K562 (cell line): ENCODE measurements at regions not wholly inside any gene's neighbourhood (a gene's known extent, or its start where the extent isn't known, plus 50 kb on each side); places are given as distances from the start of the nearest gene placed in this dataset.

Experiments used
- ATAC-seq: fragments of 200-7000 bp; cut with Tn5 transposase; 3 replicates; pipeline ENCODE4 v1.9.1; 2020; ENCODE audit warnings: moderate library complexity
- BruUV-seq: library from RNA; stranded (reverse); fragments of 400-500 nt; replicated peaks from 2 replicates; lab custom pipeline; 2021; lab: Mats Ljungman, UMichigan
- CTCF ChIA-PET: fragments of 300-600 bp; formaldehyde crosslinking; extraction: SDS; loops from one replicate; lab custom pipeline; 2021; ENCODE audit warnings: low intra/inter-chr PET ratio; lab: Yijun Ruan, JAX
- POLR2A ChIA-PET: fragments of 300-600, 350-650 bp; sonication (Branson Sonifier 250); formaldehyde crosslinking; extraction: SDS; loops from one replicate; lab custom pipeline; 2021; ENCODE audit warnings: antibody characterized with exemption, inconsistent platforms; lab: Yijun Ruan, JAX
- DNase-seq, 4 experiments: peaks; one replicate each; pipeline versions ENCODE4 v3.0.0 to v3.0.0-alpha.2; 2011 to 2018; ENCODE audit warnings: low spot score in 3 of 4, mixed read lengths in 3 of 4; ENCODE audit errors: extremely low read depth in 1 of 4
- FAIRE-seq: peaks from 2 replicates; lab custom pipeline; 2011; peaks lifted over from hg19 to GRCh38; lab: Jason Lieb, UNC
- H2AFZ ChIP-seq: 2 replicates; pipeline ENCODE4 v1.6.0; 2011; ENCODE audit warnings: low read depth, low read length, control low read depth, inconsistent platforms
- H3K27ac ChIP-seq: fragments of 200-600 bp; 3 replicates; pipeline ENCODE4 v1.8.0; 2011; ENCODE audit warnings: low read depth, mild to moderate bottlenecking, control low read depth, inconsistent platforms, low read length, moderate library complexity, mixed read lengths; ENCODE audit errors: extremely low read depth
- H3K27me3 ChIP-seq, 2 experiments: fragments of 300-600 bp in 1 of 2; 2 replicates in 1 of 2; 3 replicates in 1 of 2; pipeline versions ENCODE4 v1.6.0 to v1.8.0; 2011; ENCODE audit warnings: inconsistent platforms in 2 of 2, low read length in 2 of 2, mild to moderate bottlenecking in 1 of 2, mixed read lengths in 1 of 2, moderate library complexity in 1 of 2; ENCODE audit not compliant: control insufficient read depth in 2 of 2, insufficient read depth in 2 of 2
- H3K36me3 ChIP-seq: fragments of 300-600 bp; 3 replicates; pipeline ENCODE4 v1.8.0; 2011; ENCODE audit warnings: mild to moderate bottlenecking, low read length, inconsistent platforms; ENCODE audit not compliant: control insufficient read depth, insufficient read depth
- H3K4me1 ChIP-seq, 2 experiments: fragments of 200-600 bp in 1 of 2; replicated peaks in 1 of 2; 2 replicates in 1 of 2; 3 replicates in 1 of 2; pipeline versions ENCODE4 v1.5.1 to v1.8.0; 2011; ENCODE audit warnings: inconsistent platforms in 2 of 2, low read length in 2 of 2, mild to moderate bottlenecking in 1 of 2, mixed read lengths in 1 of 2, moderate library complexity in 1 of 2; ENCODE audit not compliant: control insufficient read depth in 2 of 2, insufficient read depth in 2 of 2
- H3K4me2 ChIP-seq: 2 replicates; pipeline ENCODE4 v1.6.1; 2011; ENCODE audit warnings: low read length, control low read depth, inconsistent platforms, mixed read lengths; ENCODE audit not compliant: insufficient read depth
- H3K4me3 ChIP-seq: fragments of 200-600 bp; sonication (generic), shearing (Covaris generic); 2 replicates; pipeline ENCODE4 v1.5.1; 2016; ENCODE audit warnings: control low read depth, inconsistent platforms
- H3K79me2 ChIP-seq: fragments of 200-600 bp; 3 replicates; pipeline ENCODE4 v1.8.0; 2011; ENCODE audit warnings: low read length, inconsistent platforms; ENCODE audit not compliant: control insufficient read depth, insufficient read depth
- H3K9ac ChIP-seq, 2 experiments: 2 replicates each; pipeline versions ENCODE4 v1.6.0 to v1.6.1; 2011; ENCODE audit warnings: low read depth in 2 of 2, low read length in 2 of 2, control low read depth in 1 of 2, inconsistent platforms in 1 of 2, mild to moderate bottlenecking in 1 of 2, mixed read lengths in 1 of 2; ENCODE audit not compliant: insufficient read depth in 1 of 2
- H3K9me1 ChIP-seq: one replicate; pipeline ENCODE4 v1.6.0; 2011; ENCODE audit warnings: inconsistent platforms, mild to moderate bottlenecking, low read length, moderate library complexity; ENCODE audit not compliant: control insufficient read depth, insufficient read depth
- H3K9me3 ChIP-seq: replicated peaks from 2 replicates; pipeline ENCODE4 v1.5.1; 2011; ENCODE audit warnings: low read depth, low read length, inconsistent platforms; ENCODE audit not compliant: control insufficient read depth, insufficient read depth
- H4K20me1 ChIP-seq: replicated peaks from 2 replicates; pipeline ENCODE4 v1.6.1; 2011; ENCODE audit warnings: low read length, inconsistent platforms, mixed read lengths; ENCODE audit not compliant: control insufficient read depth, insufficient read depth
- CBX8 ChIP-seq: fragments of 200-600 bp; sonication (generic); IDR thresholded peaks from 2 replicates; pipeline ENCODE4 v1.6.1; 2012; ENCODE audit warnings: borderline replicate concordance, mixed run types, low read depth, mild to moderate bottlenecking, moderate library complexity, mixed read lengths, low read length, control low read depth, inconsistent platforms; ENCODE audit not compliant: poor library complexity, severe bottlenecking; ENCODE audit errors: extremely low read depth
- CLOCK ChIP-seq: fragments of 250-450 bp; sonication (Bioruptor Pico); IDR thresholded peaks from 2 replicates; pipeline ENCODE4 v1.4.0; 2020; ENCODE audit warnings: mild to moderate bottlenecking, moderate library complexity, borderline replicate concordance
- EGR1 ChIP-seq: fragments of 450-650 bp; conservative IDR thresholded peaks from 2 replicates; pipeline ENCODE4 v1.6.1; 2017; ENCODE audit warnings: mild to moderate bottlenecking
- FOS ChIP-seq: IDR thresholded peaks from 3 replicates; pipeline ENCODE4 v1.6.1; 2011; ENCODE audit not compliant: insufficient read length; ENCODE audit errors: extremely low read depth
- KDM1A ChIP-seq, 2 experiments: fragments of 450-650 bp; IDR thresholded peaks; 2 replicates each; pipeline ENCODE4 v1.6.1; 2016; ENCODE audit warnings: mild to moderate bottlenecking in 2 of 2
- MECOM ChIP-seq: fragments of 250-450 bp; sonication (Bioruptor Pico); IDR thresholded peaks from 2 replicates; pipeline ENCODE4 v1.8.0; 2022; ENCODE audit warnings: inconsistent platforms
- PHF21A ChIP-seq: fragments of 450-650 bp; IDR thresholded peaks from 2 replicates; pipeline ENCODE4 v1.6.1; 2017; ENCODE audit warnings: low read depth, borderline replicate concordance
- PTRF ChIP-seq: fragments of 450-650 bp; IDR thresholded peaks from 2 replicates; pipeline ENCODE4 v1.6.1; 2016; ENCODE audit warnings: mild to moderate bottlenecking, missing genetic modification characterization, missing compliant biosample characterization
- RNF2 ChIP-seq: sonication (generic); IDR thresholded peaks from 2 replicates; pipeline ENCODE4 v1.6.1; 2016
- STAT6 ChIP-seq: sonication (generic); formaldehyde crosslinking; IDR thresholded peaks from 2 replicates; pipeline ENCODE4 v1.8.1; 2023; ENCODE audit warnings: mild to moderate bottlenecking, missing genetic modification reagents
- TRIM28 ChIP-seq: fragments of 450-650 bp; IDR thresholded peaks from 2 replicates; pipeline ENCODE4 v1.6.1; 2017
- ZNF197 ChIP-seq: fragments of 200-800 bp; sonication (Bioruptor generic); IDR thresholded peaks from 2 replicates; pipeline ENCODE4 v1.6.1; 2016; ENCODE audit warnings: low read depth, missing genetic modification characterization, missing compliant biosample characterization
- ZNF398 ChIP-seq: fragments of 250-450 bp; sonication (Bioruptor Pico); IDR thresholded peaks from 2 replicates; pipeline ENCODE4 v1.8.0; 2021; ENCODE audit warnings: moderate library complexity, mild to moderate bottlenecking, inconsistent platforms
- ZNF764 ChIP-seq: fragments of 250-450 bp; sonication (Bioruptor Pico); IDR thresholded peaks from 2 replicates; pipeline ENCODE4 v1.4.0; 2020; ENCODE audit warnings: low read depth, mild to moderate bottlenecking, moderate library complexity
- WGBS: fragments of 100-300 bp; shearing (Covaris generic); methylation state at CpG from one replicate; pipeline ENCODE4 v1.1.6; 2016; ENCODE audit warnings: low coverage, mixed read lengths; ENCODE audit not compliant: insufficient coverage; ENCODE audit errors: missing lambda C conversion rate; 5-methylcytosine and 5-hydroxymethylcytosine counted together
- in situ Hi-C: fragments of 300-500 bp; cut with MboI; formaldehyde crosslinking; loops from 4 replicates; pipeline ENCODE4 v1.15.0; 2018; ENCODE audit warnings: inconsistent platforms, mixed read lengths
- intact Hi-C: fragments of 100-400 bp; cut with micrococcal nuclease; formaldehyde crosslinking; loops from 2 replicates; pipeline ENCODE4 v1.14.2; 2022

- TF ChIP-seq ZNF398 (CRISPR knock-in tag) (no peak), STAT6 (CRISPR knock-in tag) (no peak), ZNF764 (no peak), EGR1 (no peak), TRIM28 (no peak), CLOCK (CRISPR knock-in tag) (no peak), PHF21A (no peak), RNF2 (peak; percentile 15; the same call in 1 of the 2 replicates), FOS (no peak), MECOM (CRISPR knock-in tag) (no peak), CBX8 (peak; percentile 54), KDM1A (IDR thresholded peaks at IDR 0.05) (no peak), ZNF197 (CRISPR knock-in tag) (no peak), PTRF (tag) (no peak)
- TF ChIP-seq, all 486 proteins: peak for 2
- CTCF ChIA-PET, result interaction anchor here (0.6 kb wide), 1 partner anchor 1140 kb away, joined by 3 read pairs; no protein-coding TSS in a partner anchor
- Histone ChIP-seq H3K4me2 (no peak overlapping the region), H4K20me1 (no peaks in the 10 kb centered on the region), H3K79me2 (no peaks in the 10 kb centered on the region), H3K27me3 (peaks cover 38% of the 10 kb centered on the region in 2 experiments), H3K4me1 (no peaks in the 10 kb centered on the region; a peak in 1 of 5 replicates), H3K9ac (no peak overlapping the region), H3K27ac (no peak overlapping the region), H3K4me3 (no peak overlapping the region), H3K9me3 (no peaks in the 10 kb centered on the region), H2AFZ (no peak overlapping the region), H3K9me1 (no peaks in the 10 kb centered on the region), H3K36me3 (no peaks in the 10 kb centered on the region)
- POLR2A ChIA-PET, result no interaction called here
- in situ Hi-C loops, result loop anchor here (25.0 kb wide), 2 partner anchors 630 to 1280 kb away; partner anchors contain the start of genes HOXA10, HOXA3, HOXA7 and HOXA9
- intact Hi-C loops, result no loop called here
- BruUV-seq, result no TSS peak
- DNase-seq, result no peak
- no peak for ATAC-seq
- 5% methylated on average over 13 of the region's 13 CpGs for WGBS
- no peak for FAIRE-seq
Measured at GRCh38 chr7:25882151-25882773, 269.7 kb upstream of the NFE2L3 start.
